Ishikawa (cell line): ENCODE measurements at regions not wholly inside any gene's neighbourhood (a gene's known extent, or its start where the extent isn't known, plus 50 kb on each side); places are given as distances from the start of the nearest gene placed in this dataset.

Experiments used
- CEBPB ChIP-seq: IDR thresholded peaks from 2 replicates; pipeline ENCODE4 v1.6.1; 2012
- CREB1 ChIP-seq: IDR thresholded peaks from 2 replicates; pipeline ENCODE4 v1.6.1; 2012; ENCODE audit warnings: low read depth
- EP300 ChIP-seq: IDR thresholded peaks from 2 replicates; pipeline ENCODE4 v1.6.1; 2012; ENCODE audit warnings: borderline replicate concordance
- MAX ChIP-seq: IDR thresholded peaks from 2 replicates; pipeline ENCODE4 v1.6.1; 2012
- RAD21 ChIP-seq: IDR thresholded peaks from 2 replicates; pipeline ENCODE4 v1.6.1; 2012; ENCODE audit warnings: low read depth
- REST ChIP-seq: IDR thresholded peaks from 2 replicates; pipeline ENCODE4 v1.6.1; 2012; ENCODE audit warnings: low read depth, mild to moderate bottlenecking
- TAF1 ChIP-seq: IDR thresholded peaks from 2 replicates; pipeline ENCODE4 v1.6.1; 2012; ENCODE audit warnings: low read depth, mild to moderate bottlenecking
- TEAD4 ChIP-seq: IDR thresholded peaks from 2 replicates; pipeline ENCODE4 v1.6.1; 2012
- YY1 ChIP-seq: IDR thresholded peaks from 2 replicates; pipeline ENCODE4 v1.6.1; 2012; ENCODE audit warnings: low read depth
- ZBTB7A ChIP-seq: IDR thresholded peaks from 2 replicates; pipeline ENCODE4 v1.6.1; 2012; ENCODE audit warnings: low read depth

DNA sequence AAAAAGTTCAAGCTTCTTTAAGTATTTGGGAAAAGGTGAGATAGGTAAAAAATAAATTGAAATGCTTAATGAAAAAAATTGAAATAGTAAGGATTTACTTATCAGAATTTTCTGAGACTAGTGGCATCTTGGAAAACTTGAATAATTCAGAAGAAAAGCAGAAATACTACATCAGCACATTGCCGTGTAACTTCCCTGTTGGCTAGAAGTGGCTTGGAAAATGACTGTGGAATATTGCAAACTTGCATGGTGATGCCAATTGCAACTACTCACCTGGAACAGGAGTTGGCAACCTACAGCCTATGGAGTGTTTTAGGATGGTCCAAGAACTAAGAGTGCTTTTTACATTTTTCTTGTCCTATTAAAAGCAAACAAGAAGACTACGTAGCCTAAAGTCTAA lies 603.5 kb upstream of the VRK2 start:
- TF ChIP-seq CREB1, result no peak
- TF ChIP-seq RAD21, result no peak
- no peak for TF ChIP-seq EP300
- no peak for TF ChIP-seq YY1
- TF ChIP-seq TEAD4, result no peak
- no peak for TF ChIP-seq TAF1
- no peak for TF ChIP-seq REST
- no peak for TF ChIP-seq CEBPB
- TF ChIP-seq MAX, result no peak
- no peak for TF ChIP-seq ZBTB7A
